NCI-H2227 treated with DMSO at 0.1 percent for 48 hours (cell line): ENCODE measurements at regions not wholly inside any gene's neighbourhood (a gene's known extent, or its start where the extent isn't known, plus 50 kb on each side); places are given as distances from the start of the nearest gene placed in this dataset.
"Not testable (repeated sequence)": the region's sequence is repeated elsewhere in the genome, so short reads cannot be mapped to it uniquely, and the experiment has no call there.

ENCODE experiments used
- DNase-seq: peaks from one replicate; lab custom pipeline; 2025; lab: John Stamatoyannopoulos, UW

GRCh38 chr2:167681234-167682015 lies 566.0 kb downstream of the STK39 start:
- no peak for DNase-seq

GRCh38 chr2:167678158-167678557 lies 569.2 kb downstream of the STK39 start:
- DNase-seq: no peak

GRCh38 chr2:167675906-167676305 lies 571.5 kb downstream of the STK39 start:
- no peak for DNase-seq

- DNase-seq: no peak
These were observed 576.8 kb downstream of the STK39 start for GRCh38 chr2:167670588-167670987.

GRCh38 chr2:167653131-167653530 lies 594.3 kb downstream of the STK39 start:
- DNase-seq: no peak

- DNase-seq: no peak
These were observed 595.0 kb downstream of the STK39 start for GRCh38 chr2:167652401-167652800.

- no peak for DNase-seq
These were observed 595.8 kb downstream of the STK39 start for GRCh38 chr2:167651406-167652151.

GRCh38 chr2:167646557-167646956 lies 600.8 kb downstream of the STK39 start:
- no peak for DNase-seq

- DNase-seq: no peak
These were observed 607.3 kb downstream of the STK39 start for GRCh38 chr2:167640096-167640495.

GRCh38 chr2:167637741-167638140 lies 609.7 kb downstream of the STK39 start:
- DNase-seq: no peak

- DNase-seq: not testable (repeated sequence)
These were observed 615.1 kb downstream of the STK39 start for GRCh38 chr2:167632271-167632670.

GRCh38 chr2:167626961-167627360 lies 620.4 kb downstream of the STK39 start:
- DNase-seq: no peak

- DNase-seq: no peak
These were observed 621.1 kb downstream of the STK39 start for GRCh38 chr2:167626301-167626700.

- no peak for DNase-seq
These were observed 630.4 kb downstream of the STK39 start for GRCh38 chr2:167616997-167617396.

- no peak for DNase-seq
These were observed 633.9 kb downstream of the STK39 start for GRCh38 chr2:167613471-167613870.

- no peak for DNase-seq
These were observed 638.9 kb downstream of the STK39 start for GRCh38 chr2:167608487-167608886.

- no peak for DNase-seq
These were observed 639.7 kb downstream of the STK39 start for GRCh38 chr2:167607731-167608130.

GRCh38 chr2:167607211-167607610 lies 640.2 kb downstream of the STK39 start:
- no peak for DNase-seq

- no peak for DNase-seq
These were observed 645.3 kb downstream of the STK39 start for GRCh38 chr2:167602122-167602521.

- DNase-seq: no peak
These were observed 648.2 kb downstream of the STK39 start for GRCh38 chr2:167599219-167599618.

GRCh38 chr2:167595839-167596471 lies 651.4 kb downstream of the STK39 start:
- no peak for DNase-seq

- no peak for DNase-seq
These were observed 652.4 kb downstream of the STK39 start for GRCh38 chr2:167595021-167595420.

GRCh38 chr2:167592441-167592840 lies 655.0 kb downstream of the STK39 start:
- no peak for DNase-seq
